ENCODE measurements at regions not wholly inside any gene's neighbourhood (a gene's known extent, or its start where the extent isn't known, plus 50 kb on each side); places are given as distances from the start of the nearest gene placed in this dataset.
"Not testable (repeated sequence)": the region's sequence is repeated elsewhere in the genome, so short reads cannot be mapped to it uniquely, and the experiment has no call there.

GRCh38 chr16:33643270-33643669, 183.9 kb downstream of the TP53TG3F start:
- not testable (repeated sequence) for H3K9me3 ChIP-seq (ENCODE audit: insufficient read depth, low read length); H3K4me3 ChIP-seq (ENCODE audit: low read length); H2AFZ ChIP-seq (ENCODE audit: low read depth, low read length); H3K36me3 ChIP-seq (replicated peaks; ENCODE audit: low read depth, low read length); H4K20me1 ChIP-seq (ENCODE audit: insufficient read depth, low read length); H3K79me2 ChIP-seq (ENCODE audit: low read length); H3K27me3 ChIP-seq (ENCODE audit: low read depth, low read length)
- Histone ChIP-seq H3K4me2 (ENCODE audit: low read length) (peak overlapping the region; percentile 39), H3K9ac (ENCODE audit: low read length) (peak overlapping the region; percentile 37; the same call in 1 of the 2 replicates), H3K27ac (ENCODE audit: low read length) (peak overlapping the region; percentile 86), H3K4me1 (ENCODE audit: low read length) (peaks cover 19% of the 10 kb centered on the region)

GRCh38 chr16:33643698-33644381, 184.4 kb downstream of the TP53TG3F start:
- peak overlapping the region; percentile 37; the same call in 1 of the 2 replicates for H3K9ac ChIP-seq (ENCODE audit: low read length)
- not testable (repeated sequence) for H3K27me3 ChIP-seq (ENCODE audit: low read depth, low read length); H3K36me3 ChIP-seq (replicated peaks; ENCODE audit: low read depth, low read length); H3K4me3 ChIP-seq (ENCODE audit: low read length); H4K20me1 ChIP-seq (ENCODE audit: insufficient read depth, low read length); H2AFZ ChIP-seq (ENCODE audit: low read depth, low read length); H3K9me3 ChIP-seq (ENCODE audit: insufficient read depth, low read length); H3K79me2 ChIP-seq (ENCODE audit: low read length)
- H3K4me2 ChIP-seq (ENCODE audit: low read length) = peak overlapping the region; percentile 48
- H3K4me1 ChIP-seq (ENCODE audit: low read length) = peaks cover 19% of the 10 kb centered on the region
- H3K27ac ChIP-seq (ENCODE audit: low read length) = peak overlapping the region; percentile 86

GRCh38 chr16:33646386-33646785, 187.0 kb downstream of the TP53TG3F start:
- H4K20me1 ChIP-seq (ENCODE audit: insufficient read depth, low read length); H2AFZ ChIP-seq (ENCODE audit: low read depth, low read length); H3K27ac ChIP-seq (ENCODE audit: low read length); H3K36me3 ChIP-seq (replicated peaks; ENCODE audit: low read depth, low read length); H3K79me2 ChIP-seq (ENCODE audit: low read length); H3K4me2 ChIP-seq (ENCODE audit: low read length); H3K27me3 ChIP-seq (ENCODE audit: low read depth, low read length); H3K9ac ChIP-seq (ENCODE audit: low read length); H3K9me3 ChIP-seq (ENCODE audit: insufficient read depth, low read length); H3K4me3 ChIP-seq (ENCODE audit: low read length): not testable (repeated sequence)
- H3K4me1 ChIP-seq (ENCODE audit: low read length) = peaks cover 19% of the 10 kb centered on the region

- H2AFZ ChIP-seq (ENCODE audit: low read depth, low read length); H3K27ac ChIP-seq (ENCODE audit: low read length); H3K36me3 ChIP-seq (replicated peaks; ENCODE audit: low read depth, low read length); H3K4me3 ChIP-seq (ENCODE audit: low read length); H3K27me3 ChIP-seq (ENCODE audit: low read depth, low read length); H3K79me2 ChIP-seq (ENCODE audit: low read length); H3K9me3 ChIP-seq (ENCODE audit: insufficient read depth, low read length); H3K4me2 ChIP-seq (ENCODE audit: low read length); H3K4me1 ChIP-seq (ENCODE audit: low read length); H4K20me1 ChIP-seq (ENCODE audit: insufficient read depth, low read length); H3K9ac ChIP-seq (ENCODE audit: low read length): not testable (repeated sequence)
These were observed 196.3 kb downstream of the TP53TG3F start for GRCh38 chr16:33655756-33656155.

GRCh38 chr16:33656394-33656793, 197.0 kb downstream of the TP53TG3F start:
- not testable (repeated sequence) for H3K27me3 ChIP-seq (ENCODE audit: low read depth, low read length); H3K9me3 ChIP-seq (ENCODE audit: insufficient read depth, low read length); H3K4me3 ChIP-seq (ENCODE audit: low read length); H3K9ac ChIP-seq (ENCODE audit: low read length); H3K27ac ChIP-seq (ENCODE audit: low read length); H2AFZ ChIP-seq (ENCODE audit: low read depth, low read length); H4K20me1 ChIP-seq (ENCODE audit: insufficient read depth, low read length); H3K4me1 ChIP-seq (ENCODE audit: low read length); H3K79me2 ChIP-seq (ENCODE audit: low read length); H3K4me2 ChIP-seq (ENCODE audit: low read length); H3K36me3 ChIP-seq (replicated peaks; ENCODE audit: low read depth, low read length)

- not testable (repeated sequence) for H3K36me3 ChIP-seq (replicated peaks; ENCODE audit: low read depth, low read length); H3K27me3 ChIP-seq (ENCODE audit: low read depth, low read length); H3K27ac ChIP-seq (ENCODE audit: low read length); H3K4me2 ChIP-seq (ENCODE audit: low read length); H3K9me3 ChIP-seq (ENCODE audit: insufficient read depth, low read length); H2AFZ ChIP-seq (ENCODE audit: low read depth, low read length); H4K20me1 ChIP-seq (ENCODE audit: insufficient read depth, low read length); H3K4me1 ChIP-seq (ENCODE audit: low read length); H3K4me3 ChIP-seq (ENCODE audit: low read length); H3K79me2 ChIP-seq (ENCODE audit: low read length); H3K9ac ChIP-seq (ENCODE audit: low read length)
These were observed 198.3 kb downstream of the TP53TG3F start for GRCh38 chr16:33657717-33658116.

GRCh38 chr16:33680791-33681190, 221.4 kb downstream of the TP53TG3F start:
- not testable (repeated sequence) for H3K9me3 ChIP-seq (ENCODE audit: insufficient read depth, low read length); H3K9ac ChIP-seq (ENCODE audit: low read length); H3K4me3 ChIP-seq (ENCODE audit: low read length); H3K27ac ChIP-seq (ENCODE audit: low read length); H3K4me2 ChIP-seq (ENCODE audit: low read length); H3K79me2 ChIP-seq (ENCODE audit: low read length); H3K36me3 ChIP-seq (replicated peaks; ENCODE audit: low read depth, low read length); H3K4me1 ChIP-seq (ENCODE audit: low read length); H2AFZ ChIP-seq (ENCODE audit: low read depth, low read length); H4K20me1 ChIP-seq (ENCODE audit: insufficient read depth, low read length); H3K27me3 ChIP-seq (ENCODE audit: low read depth, low read length)

- H3K9me3 ChIP-seq (ENCODE audit: insufficient read depth, low read length); H2AFZ ChIP-seq (ENCODE audit: low read depth, low read length); H4K20me1 ChIP-seq (ENCODE audit: insufficient read depth, low read length): not testable (repeated sequence)
These were observed 240.9 kb downstream of the TP53TG3F start for GRCh38 chr16:33700320-33700719.

GRCh38 chr16:33706845-33707590, 247.6 kb downstream of the TP53TG3F start:
- not testable (repeated sequence) for H3K27ac ChIP-seq (ENCODE audit: low read length); H3K36me3 ChIP-seq (replicated peaks; ENCODE audit: low read depth, low read length); H3K9me3 ChIP-seq (ENCODE audit: insufficient read depth, low read length); H3K4me1 ChIP-seq (ENCODE audit: low read length); H3K9ac ChIP-seq (ENCODE audit: low read length); H4K20me1 ChIP-seq (ENCODE audit: insufficient read depth, low read length); H3K27me3 ChIP-seq (ENCODE audit: low read depth, low read length); H3K4me3 ChIP-seq (ENCODE audit: low read length); H3K4me2 ChIP-seq (ENCODE audit: low read length); H3K79me2 ChIP-seq (ENCODE audit: low read length); H2AFZ ChIP-seq (ENCODE audit: low read depth, low read length)

More at GRCh38 chr16:33700320-33700719, 240.9 kb downstream of the TP53TG3F start:
- H3K36me3 ChIP-seq (replicated peaks; ENCODE audit: low read depth, low read length); H3K4me3 ChIP-seq (ENCODE audit: low read length); H3K27me3 ChIP-seq (ENCODE audit: low read depth, low read length); H3K4me2 ChIP-seq (ENCODE audit: low read length); H3K27ac ChIP-seq (ENCODE audit: low read length); H3K4me1 ChIP-seq (ENCODE audit: low read length); H3K79me2 ChIP-seq (ENCODE audit: low read length); H3K9ac ChIP-seq (ENCODE audit: low read length): not testable (repeated sequence)
